Peyer's patch (tissue), 4 donors: ENCODE measurements at regions not wholly inside any gene's neighbourhood (a gene's known extent, or its start where the extent isn't known, plus 50 kb on each side); places are given as distances from the start of the nearest gene placed in this dataset.

Experiments used
- POLR2A ChIP-seq, 2 donors: fragments of 450-650 bp; IDR thresholded peaks; one replicate each; pipeline ENCODE4 v1.5.1; 2017; ENCODE audit warnings: antibody characterized with exemption in 2 of 2, mild to moderate bottlenecking in 2 of 2, moderate library complexity in 2 of 2
- TF ChIP-seq, protein P1 (sequence below), 6 experiments: fragments of 450-650 bp in 4 of 6; fragments of 200-600 bp in 2 of 6; sonication (generic) in 1 of 6; IDR thresholded peaks; one replicate each; pipeline ENCODE4 v1.5.1; 2017 to 2019; ENCODE audit warnings: antibody characterized with exemption in 6 of 6, mild to moderate bottlenecking in 3 of 6, moderate library complexity in 1 of 6

DNA sequence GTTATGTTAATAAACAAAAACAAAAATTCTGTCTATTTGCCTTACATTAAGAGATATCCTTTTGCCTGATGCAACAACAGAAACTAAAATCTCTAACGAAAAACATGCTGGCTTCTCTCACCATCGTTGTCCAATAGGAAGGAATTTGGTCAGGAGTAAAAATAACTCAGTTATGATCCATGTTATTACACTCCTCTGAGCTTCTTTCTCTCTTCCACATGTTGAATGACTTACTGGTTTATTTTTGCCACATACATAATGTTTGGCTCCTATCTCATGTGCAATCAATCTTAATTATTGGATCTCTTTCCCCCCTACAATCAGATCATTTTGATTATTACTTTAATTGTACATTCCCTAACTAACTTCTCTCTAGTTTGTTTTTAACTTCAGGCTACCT, 688.4 kb downstream of the USP25 start:
- TF ChIP-seq, protein P1, sequence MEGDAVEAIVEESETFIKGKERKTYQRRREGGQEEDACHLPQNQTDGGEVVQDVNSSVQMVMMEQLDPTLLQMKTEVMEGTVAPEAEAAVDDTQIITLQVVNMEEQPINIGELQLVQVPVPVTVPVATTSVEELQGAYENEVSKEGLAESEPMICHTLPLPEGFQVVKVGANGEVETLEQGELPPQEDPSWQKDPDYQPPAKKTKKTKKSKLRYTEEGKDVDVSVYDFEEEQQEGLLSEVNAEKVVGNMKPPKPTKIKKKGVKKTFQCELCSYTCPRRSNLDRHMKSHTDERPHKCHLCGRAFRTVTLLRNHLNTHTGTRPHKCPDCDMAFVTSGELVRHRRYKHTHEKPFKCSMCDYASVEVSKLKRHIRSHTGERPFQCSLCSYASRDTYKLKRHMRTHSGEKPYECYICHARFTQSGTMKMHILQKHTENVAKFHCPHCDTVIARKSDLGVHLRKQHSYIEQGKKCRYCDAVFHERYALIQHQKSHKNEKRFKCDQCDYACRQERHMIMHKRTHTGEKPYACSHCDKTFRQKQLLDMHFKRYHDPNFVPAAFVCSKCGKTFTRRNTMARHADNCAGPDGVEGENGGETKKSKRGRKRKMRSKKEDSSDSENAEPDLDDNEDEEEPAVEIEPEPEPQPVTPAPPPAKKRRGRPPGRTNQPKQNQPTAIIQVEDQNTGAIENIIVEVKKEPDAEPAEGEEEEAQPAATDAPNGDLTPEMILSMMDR (IDR thresholded peaks at IDR 0.05), result no peak
- TF ChIP-seq POLR2A (IDR thresholded peaks at IDR 0.05), result no peak
